ENCODE measurements at regions not wholly inside any gene's neighbourhood (a gene's known extent, or its start where the extent isn't known, plus 50 kb on each side); places are given as distances from the start of the nearest gene placed in this dataset.

GRCh38 chr17:70905796-70906195 lies 736.5 kb downstream of the KCNJ2 start:
- TF ChIP-seq, protein P1, sequence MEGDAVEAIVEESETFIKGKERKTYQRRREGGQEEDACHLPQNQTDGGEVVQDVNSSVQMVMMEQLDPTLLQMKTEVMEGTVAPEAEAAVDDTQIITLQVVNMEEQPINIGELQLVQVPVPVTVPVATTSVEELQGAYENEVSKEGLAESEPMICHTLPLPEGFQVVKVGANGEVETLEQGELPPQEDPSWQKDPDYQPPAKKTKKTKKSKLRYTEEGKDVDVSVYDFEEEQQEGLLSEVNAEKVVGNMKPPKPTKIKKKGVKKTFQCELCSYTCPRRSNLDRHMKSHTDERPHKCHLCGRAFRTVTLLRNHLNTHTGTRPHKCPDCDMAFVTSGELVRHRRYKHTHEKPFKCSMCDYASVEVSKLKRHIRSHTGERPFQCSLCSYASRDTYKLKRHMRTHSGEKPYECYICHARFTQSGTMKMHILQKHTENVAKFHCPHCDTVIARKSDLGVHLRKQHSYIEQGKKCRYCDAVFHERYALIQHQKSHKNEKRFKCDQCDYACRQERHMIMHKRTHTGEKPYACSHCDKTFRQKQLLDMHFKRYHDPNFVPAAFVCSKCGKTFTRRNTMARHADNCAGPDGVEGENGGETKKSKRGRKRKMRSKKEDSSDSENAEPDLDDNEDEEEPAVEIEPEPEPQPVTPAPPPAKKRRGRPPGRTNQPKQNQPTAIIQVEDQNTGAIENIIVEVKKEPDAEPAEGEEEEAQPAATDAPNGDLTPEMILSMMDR (conservative IDR thresholded peaks at IDR 0.05 in 1 of 2, IDR thresholded peaks at IDR 0.05 in 1 of 2; ENCODE audit: extremely low read depth in 1 of 2, insufficient read depth in 1 of 2, low read depth in 1 of 2, low read length in 2 of 2) = no peak
- TF ChIP-seq EZH2 (IDR thresholded peaks at IDR 0.05; ENCODE audit: borderline replicate concordance, low read length) = no peak

Data from mammary epithelial cell (primary cell).